GM18909 (cell line): ENCODE measurements at regions not wholly inside any gene's neighbourhood (a gene's known extent, or its start where the extent isn't known, plus 50 kb on each side); places are given as distances from the start of the nearest gene placed in this dataset.

Experiments used
- ATAC-seq: cut with Tn5 transposase; IDR thresholded peaks from one replicate; pipeline ENCODE4 v1.9.1; 2021; ENCODE audit warnings: mild to moderate bottlenecking; ENCODE audit not compliant: unreplicated experiment, poor library complexity

GRCh38 chr6:150813319-150813992 lies 52.0 kb upstream of the MTHFD1L start:
- peak; percentile 57 for ATAC-seq

- ATAC-seq, result peak; percentile 58
Measured at GRCh38 chr6:150813993-150814359, 51.5 kb upstream of the MTHFD1L start.
